AG10803 (cell line): ENCODE measurements at regions not wholly inside any gene's neighbourhood (a gene's known extent, or its start where the extent isn't known, plus 50 kb on each side); places are given as distances from the start of the nearest gene placed in this dataset.
"Not testable (repeated sequence)": the region's sequence is repeated elsewhere in the genome, so short reads cannot be mapped to it uniquely, and the experiment has no call there.

Experiments used
- DNase-seq: peaks from one replicate; pipeline ENCODE4 v3.0.0; 2010; ENCODE audit warnings: low read depth
- H3K4me3 ChIP-seq: 2 replicates; pipeline ENCODE4 v1.5.1; 2011; ENCODE audit warnings: mild to moderate bottlenecking, low read length, control low read depth
- CTCF ChIP-seq: conservative IDR thresholded peaks from 2 replicates; pipeline ENCODE4 v1.5.1; 2011; ENCODE audit warnings: mild to moderate bottlenecking, low read length, control low read depth, inconsistent platforms

GRCh38 chr9:104362912-104363472, 141.1 kb upstream of the OR13F1 start:
- TF ChIP-seq CTCF, result no peak
- H3K4me3 ChIP-seq, result no peak overlapping the region
- DNase-seq, result no peak

- TF ChIP-seq CTCF, result no peak
- no peak for DNase-seq
- no peak overlapping the region for H3K4me3 ChIP-seq
Measured at GRCh38 chr9:104367507-104367906, 136.6 kb upstream of the OR13F1 start.

GRCh38 chr9:104368318-104368717, 135.7 kb upstream of the OR13F1 start:
- DNase-seq, result not testable (repeated sequence)

GRCh38 chr9:104374711-104375110, 129.4 kb upstream of the OR13F1 start:
- DNase-seq, result no peak
- no peak overlapping the region for H3K4me3 ChIP-seq
- TF ChIP-seq CTCF, result no peak

More at GRCh38 chr9:104368318-104368717, 135.7 kb upstream of the OR13F1 start:
- H3K4me3 ChIP-seq, result not testable (repeated sequence)

- no peak for TF ChIP-seq CTCF
- DNase-seq, result no peak
Measured at GRCh38 chr9:104386013-104386412, 118.0 kb upstream of the OR13F1 start.

GRCh38 chr9:104386425-104387069, 117.5 kb upstream of the OR13F1 start:
- peak; percentile 75 for TF ChIP-seq CTCF
- no peak overlapping the region for H3K4me3 ChIP-seq
- DNase-seq, result peak; percentile 44

More at GRCh38 chr9:104386013-104386412, 118.0 kb upstream of the OR13F1 start:
- H3K4me3 ChIP-seq, result no peak overlapping the region

GRCh38 chr9:104388071-104388470, 116.0 kb upstream of the OR13F1 start:
- DNase-seq, result no peak
- TF ChIP-seq CTCF, result no peak
- H3K4me3 ChIP-seq, result no peak overlapping the region
